ENCODE measurements at regions not wholly inside any gene's neighbourhood (a gene's known extent, or its start where the extent isn't known, plus 50 kb on each side); places are given as distances from the start of the nearest gene placed in this dataset.
"Not testable (repeated sequence)": the region's sequence is repeated elsewhere in the genome, so short reads cannot be mapped to it uniquely, and the experiment has no call there.

- intact Hi-C loops (cut with micrococcal nuclease) = no loop called here
These were observed 51.8 kb downstream of the ASCL4 start for GRCh38 chr12:107826276-107826675.

- intact Hi-C loops (cut with micrococcal nuclease) = no loop called here
These were observed 54.8 kb downstream of the ASCL4 start for GRCh38 chr12:107829271-107829670.

GRCh38 chr12:107832441-107832840 is 57.9 kb downstream of the ASCL4 start:
- intact Hi-C loops (cut with micrococcal nuclease) = no loop called here

GRCh38 chr12:107840186-107840585 is 65.7 kb downstream of the ASCL4 start:
- intact Hi-C loops (cut with micrococcal nuclease) = no loop called here

GRCh38 chr12:107843351-107844311 is 69.1 kb downstream of the ASCL4 start:
- intact Hi-C loops (cut with micrococcal nuclease) = no loop called here

- intact Hi-C loops (cut with micrococcal nuclease) = no loop called here
These were observed 69.9 kb downstream of the ASCL4 start for GRCh38 chr12:107844312-107844921.

GRCh38 chr12:107845226-107845979 is 70.9 kb downstream of the ASCL4 start:
- intact Hi-C loops (cut with micrococcal nuclease) = no loop called here

- intact Hi-C loops (cut with micrococcal nuclease) = no loop called here
These were observed 71.6 kb downstream of the ASCL4 start for GRCh38 chr12:107845980-107846659.

GRCh38 chr12:107847430-107847829 is 72.9 kb downstream of the ASCL4 start:
- intact Hi-C loops (cut with micrococcal nuclease) = no loop called here

GRCh38 chr12:107847830-107848229 is 73.3 kb downstream of the ASCL4 start:
- intact Hi-C loops (cut with micrococcal nuclease) = no loop called here

- intact Hi-C loops (cut with micrococcal nuclease) = no loop called here
These were observed 79.0 kb downstream of the ASCL4 start for GRCh38 chr12:107853479-107853878.

- intact Hi-C loops (cut with micrococcal nuclease) = no loop called here
These were observed 81.0 kb downstream of the ASCL4 start for GRCh38 chr12:107855471-107855870.

- intact Hi-C loops (cut with micrococcal nuclease) = no loop called here
These were observed 81.6 kb downstream of the ASCL4 start for GRCh38 chr12:107856096-107856495.

- intact Hi-C loops (cut with micrococcal nuclease) = no loop called here
These were observed 82.7 kb downstream of the ASCL4 start for GRCh38 chr12:107857191-107857590.

GRCh38 chr12:107859367-107859766 is 84.9 kb downstream of the ASCL4 start:
- intact Hi-C loops (cut with micrococcal nuclease) = no loop called here

GRCh38 chr12:107864235-107864634 is 89.7 kb downstream of the ASCL4 start:
- intact Hi-C loops (cut with micrococcal nuclease) = no loop called here

GRCh38 chr12:107864727-107865126 is 90.2 kb downstream of the ASCL4 start:
- intact Hi-C loops (cut with micrococcal nuclease) = not testable (repeated sequence)

- intact Hi-C loops (cut with micrococcal nuclease) = no loop called here
These were observed 98.7 kb downstream of the ASCL4 start for GRCh38 chr12:107873223-107873622.

GRCh38 chr12:107875786-107876185 is 101.3 kb downstream of the ASCL4 start:
- intact Hi-C loops (cut with micrococcal nuclease) = no loop called here

- intact Hi-C loops (cut with micrococcal nuclease) = loop anchor here (1.0 to 5.0 kb wide), 2 partner anchors 123 to 209 kb away; partner anchors contain the start of gene PRDM4
These were observed 110.5 kb downstream of the ASCL4 start for GRCh38 chr12:107884769-107885694.

Measured in T-helper 2 cell treated with Interferon-gamma antibody and Interleukin-4, amounts not matched to agents 100 ng/mL and 5 ng/mL, for 36 hours (primary cell).